ENCODE measurements at regions not wholly inside any gene's neighbourhood (a gene's known extent, or its start where the extent isn't known, plus 50 kb on each side); places are given as distances from the start of the nearest gene placed in this dataset.

DNA sequence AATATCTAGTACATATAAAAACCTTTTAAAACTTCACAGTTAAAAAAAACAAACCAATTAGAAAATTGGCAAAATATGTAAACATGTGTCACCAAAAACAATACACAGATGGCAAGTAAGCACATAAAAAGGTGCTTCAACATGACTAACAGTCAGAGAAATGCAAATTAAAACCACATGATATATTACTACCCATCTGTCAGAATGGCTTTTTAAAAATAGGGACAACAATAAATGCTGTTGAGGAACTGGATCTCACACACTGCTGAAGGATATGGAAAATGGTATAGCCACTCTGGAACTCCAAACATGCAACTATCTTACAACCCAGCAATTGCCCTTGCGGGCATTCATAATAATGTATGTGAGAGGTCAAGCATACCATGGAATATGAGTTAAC lies 1153.6 kb downstream of the FLRT2 start:
- TF ChIP-seq, protein P1, sequence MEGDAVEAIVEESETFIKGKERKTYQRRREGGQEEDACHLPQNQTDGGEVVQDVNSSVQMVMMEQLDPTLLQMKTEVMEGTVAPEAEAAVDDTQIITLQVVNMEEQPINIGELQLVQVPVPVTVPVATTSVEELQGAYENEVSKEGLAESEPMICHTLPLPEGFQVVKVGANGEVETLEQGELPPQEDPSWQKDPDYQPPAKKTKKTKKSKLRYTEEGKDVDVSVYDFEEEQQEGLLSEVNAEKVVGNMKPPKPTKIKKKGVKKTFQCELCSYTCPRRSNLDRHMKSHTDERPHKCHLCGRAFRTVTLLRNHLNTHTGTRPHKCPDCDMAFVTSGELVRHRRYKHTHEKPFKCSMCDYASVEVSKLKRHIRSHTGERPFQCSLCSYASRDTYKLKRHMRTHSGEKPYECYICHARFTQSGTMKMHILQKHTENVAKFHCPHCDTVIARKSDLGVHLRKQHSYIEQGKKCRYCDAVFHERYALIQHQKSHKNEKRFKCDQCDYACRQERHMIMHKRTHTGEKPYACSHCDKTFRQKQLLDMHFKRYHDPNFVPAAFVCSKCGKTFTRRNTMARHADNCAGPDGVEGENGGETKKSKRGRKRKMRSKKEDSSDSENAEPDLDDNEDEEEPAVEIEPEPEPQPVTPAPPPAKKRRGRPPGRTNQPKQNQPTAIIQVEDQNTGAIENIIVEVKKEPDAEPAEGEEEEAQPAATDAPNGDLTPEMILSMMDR (IDR thresholded peaks at IDR 0.05): no peak
- TF ChIP-seq EZH2 (IDR thresholded peaks at IDR 0.05): no peak

Measured in neural progenitor cell (in vitro differentiated cells).